HG03378 (cell line): ENCODE measurements at regions not wholly inside any gene's neighbourhood (a gene's known extent, or its start where the extent isn't known, plus 50 kb on each side); places are given as distances from the start of the nearest gene placed in this dataset.
"Not testable (repeated sequence)": the region's sequence is repeated elsewhere in the genome, so short reads cannot be mapped to it uniquely, and the experiment has no call there.

ENCODE experiments used
- ATAC-seq: cut with Tn5 transposase; IDR thresholded peaks from one replicate; pipeline ENCODE4 v1.9.1; 2021; ENCODE audit warnings: mild to moderate bottlenecking, moderate library complexity; ENCODE audit not compliant: unreplicated experiment

DNA sequence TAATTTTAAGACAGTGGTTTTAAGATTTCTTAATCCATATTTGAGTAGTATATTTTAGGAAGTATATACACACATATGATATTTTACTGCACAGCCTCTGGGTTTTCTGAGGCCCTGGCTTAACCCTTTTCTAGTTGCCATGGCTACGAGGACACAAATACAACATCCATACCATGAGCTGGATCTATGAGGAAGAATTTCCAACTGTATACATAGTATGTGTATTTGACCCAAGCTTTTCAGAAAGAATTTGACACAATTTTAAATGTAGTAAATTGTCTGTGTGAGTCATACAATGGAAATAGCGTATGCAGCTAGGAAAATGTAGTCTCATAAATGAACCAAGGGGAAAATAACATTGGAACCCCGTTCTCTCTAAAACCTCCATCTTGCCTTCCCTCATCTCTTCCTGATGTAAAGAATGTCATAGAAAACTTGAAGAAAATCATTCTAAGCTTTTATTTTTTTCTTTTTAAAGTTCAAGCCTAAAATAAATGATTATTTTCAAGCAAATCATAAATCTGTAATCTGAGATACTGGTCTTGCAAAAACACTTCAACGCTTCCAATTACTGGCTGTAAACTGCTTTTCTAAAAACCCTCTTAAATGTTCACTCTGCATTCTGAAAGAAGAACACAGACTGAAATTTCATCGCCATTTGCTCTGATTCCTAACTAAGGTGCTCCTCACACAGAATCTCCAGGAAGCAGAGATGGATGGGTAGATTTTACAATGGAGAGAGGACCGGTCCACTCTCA is 172.4 kb downstream of the LACC1 start:
- no peak for ATAC-seq

DNA sequence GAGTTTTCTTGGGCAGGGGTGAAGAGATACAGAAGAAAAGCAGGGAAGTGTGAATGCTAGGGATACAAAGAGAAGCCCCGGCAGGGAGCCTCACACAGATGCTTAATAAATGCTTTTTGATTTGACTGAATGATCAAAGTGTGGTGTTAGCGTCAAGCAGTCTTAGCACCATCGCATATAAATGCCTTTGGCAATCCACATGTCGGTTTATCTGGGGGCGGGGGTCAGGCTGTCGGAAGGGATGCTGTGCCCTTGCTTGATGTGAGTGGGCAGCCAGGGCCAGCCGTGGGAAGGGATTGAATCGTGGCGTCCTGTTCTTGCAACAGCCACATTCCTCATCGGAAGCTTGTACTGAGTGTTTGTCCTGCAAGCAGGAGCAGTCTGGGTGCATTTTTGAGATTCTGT is 173.1 kb downstream of the LACC1 start:
- no peak for ATAC-seq

DNA sequence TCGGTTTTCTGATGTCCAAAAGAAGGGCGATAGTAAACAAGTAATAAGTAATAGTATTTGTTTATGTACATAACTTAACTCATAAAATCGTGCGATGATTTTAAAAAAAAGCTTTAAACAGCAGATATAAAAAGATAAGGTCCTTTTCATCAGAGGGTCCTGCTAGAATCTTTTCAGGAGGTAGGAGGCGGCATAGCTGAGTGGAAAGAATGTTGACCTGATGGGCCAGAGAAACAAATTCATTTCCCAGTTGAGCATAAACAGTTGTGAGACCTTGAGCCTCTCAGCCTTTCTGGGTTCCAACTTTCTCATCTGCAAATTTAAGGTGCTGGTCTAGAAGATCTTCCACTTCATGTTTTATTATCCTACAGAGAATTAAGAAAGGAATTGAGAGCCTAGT is 173.5 kb downstream of the LACC1 start:
- no peak for ATAC-seq

DNA sequence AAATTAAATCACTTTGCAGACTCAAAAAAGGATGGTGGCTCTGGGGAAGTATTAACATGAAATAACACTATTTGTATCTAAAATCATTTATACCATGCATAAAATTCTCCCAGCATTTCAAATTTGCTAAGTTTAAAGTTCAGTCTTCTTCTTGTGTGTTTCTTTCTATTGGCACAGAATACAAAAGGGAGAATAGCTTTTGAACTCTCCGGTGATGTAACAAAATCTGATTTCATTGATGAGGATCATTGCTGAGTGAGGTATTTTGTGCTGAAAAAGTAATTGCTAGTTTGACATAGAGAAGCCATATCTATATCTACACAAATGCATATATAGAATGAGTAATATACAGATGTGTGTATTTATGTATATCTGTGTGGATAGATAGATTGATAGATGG is 174.8 kb downstream of the LACC1 start:
- ATAC-seq: no peak

DNA sequence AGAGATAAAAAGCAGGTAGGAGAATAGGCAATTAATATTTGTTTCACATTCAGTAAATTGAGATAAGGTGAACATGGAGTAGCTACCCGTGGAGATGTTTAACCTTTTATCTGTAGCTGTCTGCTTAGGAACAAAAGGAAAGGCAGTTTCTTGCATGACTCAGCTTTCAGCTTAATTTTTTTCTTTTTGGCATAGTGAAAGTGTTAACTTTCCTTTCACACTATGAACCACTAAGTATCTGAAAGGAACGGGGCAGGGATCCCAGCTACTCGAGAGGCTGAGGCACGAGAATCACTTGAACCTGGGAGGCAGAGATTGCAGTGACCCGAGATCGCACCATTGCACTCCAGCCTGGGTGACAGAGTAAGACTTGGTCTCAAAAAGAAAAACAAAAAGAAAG is 176.0 kb downstream of the LACC1 start:
- ATAC-seq: not testable (repeated sequence)

DNA sequence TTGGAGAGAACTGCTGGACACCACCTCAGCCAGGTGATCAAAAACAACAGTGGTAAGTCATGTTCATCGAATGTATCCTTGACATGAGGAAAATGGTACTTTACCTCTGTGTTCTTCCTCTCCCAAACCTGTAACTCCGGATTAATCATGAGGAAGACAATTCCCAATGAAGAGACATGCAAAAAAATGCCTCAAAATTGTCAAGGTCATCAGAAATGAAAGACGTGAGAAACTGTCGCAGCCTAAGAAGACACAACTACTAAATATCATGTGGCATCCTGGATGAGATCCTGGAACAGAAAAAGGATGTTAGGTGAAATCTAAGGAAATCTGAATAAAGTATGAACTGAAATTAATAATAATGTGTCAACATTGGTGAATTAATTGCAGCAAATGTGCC is 178.4 kb downstream of the LACC1 start:
- ATAC-seq: no peak

DNA sequence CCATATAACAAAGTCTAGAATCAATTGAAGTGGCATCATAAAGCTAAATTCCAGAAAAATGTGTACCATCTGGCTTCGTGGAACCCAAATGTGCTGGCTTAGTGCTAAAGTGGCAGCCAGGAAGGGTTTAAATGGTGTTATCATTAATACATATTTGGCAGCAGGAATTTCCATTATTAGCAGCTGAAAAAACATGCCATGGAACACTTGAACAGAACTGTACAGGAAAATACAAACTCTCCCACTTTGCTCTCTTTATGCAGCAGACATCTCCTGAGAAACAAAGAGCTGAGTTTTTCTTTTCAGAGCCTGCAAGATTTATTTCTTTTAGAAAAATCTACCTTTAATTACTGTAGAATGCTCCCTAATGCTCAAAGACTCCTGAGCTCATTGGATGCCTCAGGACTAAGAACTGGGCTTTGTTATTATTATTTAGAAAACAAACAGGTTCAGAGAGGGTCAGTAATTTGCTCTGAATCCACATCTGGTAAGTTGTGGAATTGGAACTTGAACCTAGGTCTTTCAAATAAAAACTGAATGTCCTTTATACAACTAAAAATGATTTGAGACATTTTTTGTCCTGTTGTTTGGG is 179.0 kb downstream of the LACC1 start:
- ATAC-seq: no peak

DNA sequence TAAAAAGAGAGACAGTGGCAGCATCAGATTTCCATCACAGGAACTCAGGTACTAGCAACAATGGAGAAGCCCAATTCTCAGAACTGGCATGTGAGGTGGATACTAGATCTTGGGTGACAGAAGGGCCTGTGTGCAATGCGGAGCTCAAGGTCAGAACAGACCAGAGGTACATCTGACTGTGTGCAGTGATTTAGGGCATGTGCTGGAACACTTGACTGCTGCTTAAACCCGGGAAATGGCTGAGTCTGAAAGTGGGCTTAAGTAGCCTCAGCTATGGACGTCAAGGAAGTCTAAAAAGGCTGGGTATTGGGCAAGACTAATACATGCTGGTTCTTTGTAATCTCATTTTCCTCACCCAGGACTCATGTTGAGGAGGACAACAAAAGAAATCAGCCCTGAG is 182.2 kb downstream of the LACC1 start:
- no peak for ATAC-seq

DNA sequence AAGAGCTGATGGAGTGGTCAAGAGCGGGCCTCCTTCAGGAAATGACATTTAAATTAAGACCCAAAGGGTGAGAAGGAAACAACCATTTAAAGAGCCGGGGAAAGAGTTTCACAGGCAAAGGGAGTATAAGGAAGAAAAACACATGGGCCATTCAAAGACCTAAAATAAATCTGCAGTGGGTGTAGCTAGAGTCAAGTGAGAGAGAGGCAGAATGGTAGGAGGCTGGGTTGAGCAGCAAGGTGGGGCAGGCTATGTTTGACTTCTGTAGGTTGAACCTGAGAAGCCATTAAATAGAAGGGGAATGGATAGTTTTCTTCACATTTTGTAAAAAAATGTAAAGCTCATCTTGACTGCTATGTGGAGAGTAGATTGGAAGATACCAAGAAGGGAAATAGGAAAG is 183.8 kb downstream of the LACC1 start:
- ATAC-seq: no peak

DNA sequence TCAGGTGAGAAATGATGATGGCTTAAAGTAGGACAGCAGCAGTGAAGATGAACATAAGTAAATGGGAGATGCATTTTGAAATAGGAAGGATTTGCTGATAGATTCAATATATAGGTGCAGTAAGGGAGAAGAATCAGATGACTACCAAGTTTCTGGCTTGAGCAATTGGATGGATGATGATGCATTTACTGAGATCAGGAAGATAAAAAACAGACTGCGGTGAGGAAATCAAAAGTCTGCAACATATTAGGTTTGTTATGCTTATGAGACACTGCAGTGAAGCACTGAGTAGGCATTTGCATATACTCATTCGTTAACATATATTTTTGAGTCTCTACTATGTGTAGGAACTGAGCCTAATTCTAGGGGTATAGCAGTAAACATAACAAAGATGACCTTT is 184.2 kb downstream of the LACC1 start:
- ATAC-seq: no peak

DNA sequence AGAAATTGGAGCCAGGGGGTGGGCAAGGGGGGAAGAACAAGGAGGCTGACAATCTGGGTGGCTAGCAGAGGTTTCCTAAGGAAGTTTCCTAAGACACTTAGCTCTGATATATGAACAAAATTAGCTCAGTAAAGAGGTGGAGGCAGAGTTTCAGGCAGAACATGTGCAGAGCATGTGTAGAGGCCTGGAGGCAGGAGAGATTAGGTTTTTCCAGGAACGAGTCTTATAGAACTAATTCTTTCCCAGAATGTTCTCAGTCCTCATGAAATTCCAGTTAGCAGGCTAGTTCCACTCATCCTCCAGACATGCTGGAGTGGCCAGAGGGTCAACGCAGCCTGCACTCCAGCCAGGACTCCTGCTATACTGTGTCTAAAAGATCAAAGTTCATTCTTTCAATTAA is 184.7 kb downstream of the LACC1 start:
- no peak for ATAC-seq

DNA sequence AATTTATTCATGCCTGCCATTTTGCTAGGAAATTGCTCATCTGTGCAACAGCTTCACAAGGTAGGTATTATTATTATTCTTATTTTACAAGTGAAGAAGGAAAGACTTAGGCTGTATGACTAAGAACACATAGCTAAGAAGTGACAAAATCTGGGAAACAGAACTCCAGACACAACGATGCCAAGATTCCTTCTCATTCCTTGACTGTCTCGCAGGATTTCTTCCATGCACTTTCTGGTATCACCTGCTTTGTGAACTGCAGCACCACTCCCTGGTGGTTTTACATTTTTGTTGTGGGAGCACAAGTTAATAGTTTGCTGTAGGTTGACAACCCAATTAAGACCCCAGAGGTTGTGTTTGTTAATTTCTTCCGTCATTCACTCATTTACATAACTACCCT is 188.5 kb downstream of the LACC1 start:
- no peak for ATAC-seq

DNA sequence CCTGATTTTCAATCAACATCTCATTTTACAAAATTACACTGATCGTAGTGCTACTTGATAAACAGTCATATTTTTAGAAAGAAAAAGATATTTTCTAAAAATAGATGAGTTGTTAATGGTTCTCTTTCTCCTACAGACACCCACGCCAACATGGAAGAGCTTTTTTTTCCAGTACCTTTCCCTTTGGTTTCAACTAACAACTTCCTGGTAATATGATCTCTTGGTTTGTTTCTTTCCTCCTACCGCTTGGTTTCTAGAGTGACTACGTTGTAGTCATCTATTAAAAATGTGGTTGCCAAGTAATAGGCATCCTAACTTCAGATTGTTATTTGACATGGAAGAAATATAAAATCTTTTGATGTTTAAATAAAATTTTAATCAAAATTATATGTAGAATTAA is 189.0 kb downstream of the LACC1 start:
- ATAC-seq: no peak

DNA sequence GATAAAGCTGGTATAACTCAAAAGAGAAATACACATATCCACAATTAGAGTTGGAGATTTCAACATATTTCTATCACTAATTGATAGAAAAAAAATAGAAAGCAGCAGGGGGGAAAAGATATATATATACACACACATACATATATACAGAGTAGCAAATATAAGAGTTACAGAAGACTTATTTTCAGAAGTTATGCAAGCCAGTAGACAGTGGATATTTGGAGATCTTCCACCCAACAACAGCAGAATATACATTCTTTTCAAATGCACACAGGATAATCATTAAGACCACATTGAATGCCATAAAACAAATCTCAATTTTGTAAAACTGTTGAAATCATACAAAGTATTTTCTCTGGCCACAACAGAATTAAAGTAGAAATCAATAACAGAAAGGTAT is 192.8 kb downstream of the LACC1 start:
- ATAC-seq: no peak

DNA sequence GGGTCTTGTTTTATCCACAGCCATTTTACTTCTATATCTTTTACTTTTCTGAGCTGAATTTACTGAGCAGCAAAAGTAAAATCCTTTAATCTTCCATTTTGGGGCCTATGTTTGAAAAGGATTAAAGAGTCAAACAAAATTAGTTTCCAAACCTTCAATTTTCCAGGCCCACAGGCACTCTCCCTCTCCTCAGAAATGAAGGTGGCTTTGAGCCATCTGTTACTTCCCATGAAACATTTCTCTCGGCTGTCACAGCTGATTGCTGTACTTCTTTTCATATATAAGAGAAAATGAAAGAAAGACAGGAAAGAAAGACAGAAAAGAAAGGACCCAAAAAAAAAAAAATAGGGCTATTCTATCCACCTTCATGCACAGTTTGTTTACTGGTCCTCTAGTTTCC is 194.9 kb downstream of the LACC1 start:
- ATAC-seq: no peak

DNA sequence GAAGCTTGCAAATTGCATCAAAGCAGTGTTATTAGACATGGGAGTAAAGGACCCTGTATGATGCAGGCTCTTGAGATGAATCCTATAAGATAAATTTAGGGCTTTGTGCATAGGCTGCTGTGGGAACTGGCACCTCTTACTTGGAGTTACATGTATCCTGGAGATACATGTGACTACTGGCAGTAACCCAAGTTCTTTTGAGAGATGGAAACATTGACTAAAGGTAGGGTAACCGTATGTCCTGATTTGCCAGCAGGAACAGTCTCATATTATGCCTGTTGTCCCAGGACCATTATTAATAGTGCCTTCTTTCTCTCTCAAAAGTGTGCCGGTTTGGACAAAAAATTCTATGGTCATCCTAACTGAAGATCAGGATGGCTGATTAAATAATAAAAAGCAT is 195.4 kb downstream of the LACC1 start:
- no peak for ATAC-seq

DNA sequence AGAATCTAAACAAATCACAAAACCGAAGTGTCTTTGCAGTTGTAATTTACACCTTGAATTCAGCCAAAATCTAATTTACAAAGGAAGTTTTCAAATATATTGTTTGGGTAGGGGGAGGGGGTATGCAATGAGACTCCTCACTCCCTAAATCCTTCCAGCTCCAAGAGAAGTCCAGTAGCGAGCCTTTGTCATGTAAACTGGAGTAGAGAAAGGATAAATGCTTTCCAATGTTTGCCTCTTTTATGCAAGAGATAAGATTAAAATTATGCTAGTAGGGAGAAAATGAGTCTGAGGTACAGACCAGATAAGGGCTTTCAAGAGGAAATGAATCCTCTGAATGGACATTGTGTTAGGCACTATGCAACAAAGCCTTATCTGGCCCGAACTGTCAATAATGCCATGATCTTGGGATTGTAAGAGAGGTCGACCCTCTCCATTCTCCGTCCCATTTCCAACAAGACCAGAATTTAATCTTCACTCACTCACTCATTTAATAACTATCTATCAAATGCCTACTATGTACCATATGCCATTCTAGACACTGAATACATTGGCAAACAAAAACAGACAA is 199.2 kb downstream of the LACC1 start:
- ATAC-seq: no peak

DNA sequence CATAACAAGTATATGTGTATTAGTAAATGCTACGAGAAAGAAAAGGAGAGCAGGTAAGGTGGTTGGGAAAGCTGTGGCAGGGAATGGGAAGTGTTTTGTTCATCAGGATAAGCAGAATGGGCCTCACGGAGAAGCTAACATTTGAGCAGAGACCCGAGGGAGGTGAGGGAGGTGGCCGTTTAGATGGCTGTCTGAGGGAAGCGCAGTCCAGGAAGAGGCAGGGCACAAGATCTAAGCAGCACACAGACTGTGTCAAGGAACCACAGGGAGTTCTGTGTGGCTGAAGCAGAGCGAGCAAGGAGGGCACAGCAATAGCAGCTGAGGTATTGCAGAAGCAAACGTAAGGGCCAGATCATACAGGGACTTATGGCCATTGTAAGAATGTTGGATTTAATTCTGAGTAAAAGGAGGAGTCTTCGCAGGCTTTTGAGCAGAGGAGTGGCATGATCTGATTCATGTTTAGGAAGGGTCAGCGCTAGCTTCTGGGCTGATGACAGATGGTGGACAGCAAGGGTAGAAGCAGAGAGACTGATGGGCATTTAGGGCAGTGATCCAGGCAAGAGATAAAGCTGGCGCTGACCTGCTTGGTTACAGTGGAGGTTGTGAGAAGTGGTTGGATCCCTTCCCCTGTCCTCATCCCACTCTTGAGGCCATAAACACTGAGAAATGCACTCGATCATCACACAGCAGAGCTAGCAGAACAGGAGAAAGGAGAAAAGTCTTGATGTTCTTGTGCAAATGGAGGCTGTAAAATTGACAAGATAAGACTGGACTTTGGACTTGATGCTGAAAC is 199.9 kb downstream of the LACC1 start:
- no peak for ATAC-seq

DNA sequence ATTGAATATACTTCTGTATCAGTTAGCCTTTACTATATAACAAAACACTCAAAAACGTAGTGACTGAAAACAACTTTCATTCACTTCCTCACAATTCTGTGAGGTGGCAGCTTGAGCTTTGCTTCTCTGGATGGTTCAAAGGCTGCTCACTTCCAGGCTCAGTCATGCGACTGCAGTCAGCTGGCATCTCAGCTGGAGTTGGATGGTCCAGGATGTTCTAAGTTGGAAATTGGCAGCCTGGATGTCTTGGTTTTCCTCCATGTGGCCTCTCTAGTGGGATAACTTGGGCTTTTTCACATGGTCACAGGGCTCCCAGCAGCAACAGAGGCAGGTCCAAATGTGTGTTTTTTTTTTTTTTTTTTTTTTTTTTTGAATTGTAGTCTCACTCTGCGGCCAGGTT is 204.4 kb downstream of the LACC1 start:
- no peak for ATAC-seq

DNA sequence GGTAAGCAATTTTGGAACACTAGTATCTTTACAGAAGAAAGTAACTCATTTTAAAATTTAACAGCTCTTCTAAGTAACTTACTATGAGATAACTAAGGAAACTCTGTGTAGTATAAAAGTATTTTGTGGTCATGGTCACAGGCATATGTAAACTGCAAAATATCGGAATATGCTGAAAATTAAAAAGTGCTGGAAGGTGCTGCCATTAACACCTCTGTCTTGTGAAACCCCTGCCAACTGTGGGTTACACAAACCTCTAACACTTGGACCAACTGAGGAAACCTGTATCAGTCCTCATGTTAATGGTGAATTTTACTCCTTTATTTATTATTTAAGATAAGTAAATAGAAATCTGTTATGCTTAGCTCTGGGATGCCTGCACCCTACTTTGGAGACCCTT is 206.7 kb downstream of the LACC1 start:
- no peak for ATAC-seq

DNA sequence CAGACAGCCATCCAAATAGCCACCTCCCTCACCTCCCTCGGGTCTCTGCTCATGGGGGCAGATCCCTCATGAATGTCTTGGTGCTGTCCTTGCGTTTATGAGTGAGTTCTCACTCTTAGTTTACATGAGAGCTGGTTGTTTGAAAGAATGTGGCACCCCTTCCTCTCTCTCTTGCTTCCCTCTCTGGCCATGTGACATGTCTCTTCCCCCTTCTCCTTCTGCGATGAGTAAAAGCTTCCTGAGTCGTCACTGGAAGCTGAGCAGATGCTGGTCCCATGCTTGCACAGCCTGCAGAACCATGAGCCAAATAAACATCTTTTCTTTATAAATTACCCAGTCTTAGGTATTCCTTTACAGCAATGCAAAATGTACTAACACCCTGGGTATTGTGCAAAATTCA is 208.7 kb downstream of the LACC1 start:
- ATAC-seq: no peak

DNA sequence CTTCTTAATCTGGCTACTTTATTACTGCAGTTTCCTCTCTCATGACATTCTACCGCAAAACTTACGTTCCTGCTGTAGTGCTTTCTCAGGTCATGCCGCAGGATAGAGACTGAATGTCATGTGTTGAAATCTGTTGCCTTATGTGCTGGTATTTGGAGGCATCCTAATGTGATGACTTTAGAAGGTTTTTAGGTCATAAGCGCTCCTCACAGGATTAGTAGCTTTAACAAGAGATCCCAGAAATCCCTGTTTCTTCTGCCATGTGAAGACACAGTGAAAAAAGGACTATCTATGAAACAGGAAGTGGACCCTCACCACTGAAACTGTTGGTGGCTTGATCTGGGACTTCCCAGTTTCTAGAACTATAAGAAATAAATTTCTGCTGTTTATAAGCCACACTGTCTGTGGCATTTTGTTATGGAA is 209.3 kb downstream of the LACC1 start:
- no peak for ATAC-seq
